ENCODE measurements at regions not wholly inside any gene's neighbourhood (a gene's known extent, or its start where the extent isn't known, plus 50 kb on each side); places are given as distances from the start of the nearest gene placed in this dataset.

GRCh38 chr2:64196963-64197362 lies 52.7 kb upstream of the PELI1 start:
- DNase-seq, result no peak

- peak; percentile 74 for DNase-seq
These were observed 56.9 kb upstream of the PELI1 start for GRCh38 chr2:64201151-64201550.

GRCh38 chr2:64202206-64202845 lies 58.1 kb upstream of the PELI1 start:
- peak; percentile 95 for DNase-seq

- peak; percentile 28 for DNase-seq
These were observed 59.1 kb upstream of the PELI1 start for GRCh38 chr2:64203131-64203857.

- peak; percentile 54 for DNase-seq
These were observed 59.8 kb upstream of the PELI1 start for GRCh38 chr2:64203858-64204632.

GRCh38 chr2:64204703-64205102 lies 60.5 kb upstream of the PELI1 start:
- no peak for DNase-seq

GRCh38 chr2:64205415-64205814 lies 61.2 kb upstream of the PELI1 start:
- DNase-seq, result no peak

GRCh38 chr2:64207573-64207972 lies 63.4 kb upstream of the PELI1 start:
- DNase-seq, result no peak

GRCh38 chr2:64210816-64211215 lies 66.6 kb upstream of the PELI1 start:
- DNase-seq, result no peak

- DNase-seq, result no peak
These were observed 67.2 kb upstream of the PELI1 start for GRCh38 chr2:64211276-64211921.

- DNase-seq, result no peak
These were observed 68.1 kb upstream of the PELI1 start for GRCh38 chr2:64212346-64212745.

GRCh38 chr2:64212801-64213321 lies 68.6 kb upstream of the PELI1 start:
- no peak for DNase-seq

GRCh38 chr2:64213532-64214275 lies 69.5 kb upstream of the PELI1 start:
- DNase-seq, result no peak

GRCh38 chr2:64214281-64215115 lies 70.3 kb upstream of the PELI1 start:
- no peak for DNase-seq

- DNase-seq, result no peak
These were observed 73.1 kb upstream of the PELI1 start for GRCh38 chr2:64217198-64217869.

GRCh38 chr2:64218137-64218802 lies 74.0 kb upstream of the PELI1 start:
- DNase-seq, result peak; percentile 64

- no peak for DNase-seq
These were observed 74.9 kb upstream of the PELI1 start for GRCh38 chr2:64219149-64219548.

- no peak for DNase-seq
These were observed 76.0 kb upstream of the PELI1 start for GRCh38 chr2:64220265-64220664.

GRCh38 chr2:64220894-64221617 lies 76.8 kb upstream of the PELI1 start:
- DNase-seq, result peak; percentile 67

Measured in skin of body (tissue), 1 donor.